Prostate gland (tissue), 2 donors: ENCODE measurements at regions not wholly inside any gene's neighbourhood (a gene's known extent, or its start where the extent isn't known, plus 50 kb on each side); places are given as distances from the start of the nearest gene placed in this dataset. TPM values are rescaled to one million over a fixed set of nuclear protein-coding genes. Genes with fewer than 3 reads are reported as not detected.

Experiments used
- DNase-seq: peaks from one replicate; pipeline ENCODE4 v3.0.0-alpha.2; 2019; ENCODE audit warnings: low spot score
- H3K27ac ChIP-seq, 2 donors: fragments of 200-600 bp; sonication (generic); 2 replicates each; pipeline ENCODE4 v1.5.1; 2017 to 2019
- H3K27me3 ChIP-seq: fragments of 200-600 bp; sonication (generic); replicated peaks from 2 replicates; pipeline ENCODE4 v1.5.1; 2019; ENCODE audit not compliant: insufficient read depth
- H3K36me3 ChIP-seq, 2 donors: fragments of 200-600 bp; sonication (generic); 1 replicate in 1 of 2; 2 replicates in 1 of 2; pipeline versions ENCODE4 v1.5.1 to v1.8.1; 2017 to 2019
- H3K4me1 ChIP-seq: fragments of 200-600 bp; sonication (generic); replicated peaks from 2 replicates; pipeline ENCODE4 v1.5.1; 2019
- H3K4me3 ChIP-seq, 2 donors: fragments of 200-600 bp; sonication (generic); 2 replicates each; pipeline ENCODE4 v1.5.1; 2017 to 2019
- H3K9me3 ChIP-seq: fragments of 200-600 bp; sonication (generic); 2 replicates; pipeline ENCODE4 v1.5.1; 2017
- POLR2A ChIP-seq: fragments of 450-650 bp; IDR thresholded peaks from one replicate; pipeline ENCODE4 v1.6.1; 2016; ENCODE audit warnings: antibody characterized with exemption, mild to moderate bottlenecking
- POLR2AphosphoS5 ChIP-seq: sonication (generic); formaldehyde crosslinking; IDR thresholded peaks from one replicate; pipeline ENCODE4 v1.6.1; 2017; ENCODE audit warnings: antibody characterized with exemption
- WGBS: methylation state at CpG from one replicate; pipeline ENCODE4 v1.1.5; 2018; 5-methylcytosine and 5-hydroxymethylcytosine counted together
- intact Hi-C: fragments of 100-400 bp; cut with DNase I; formaldehyde crosslinking; loops from one replicate; pipeline ENCODE4 v1.14.2; 2022
- microRNA counts, 2 donors: library from miRNA; unstranded; fragments of <30 nt; microRNA quantifications; one replicate each; lab custom pipeline; 2016 to 2017
- microRNA-seq: library from miRNA; unstranded; fragments of <30 nt; microRNA quantifications from one replicate; pipeline ENCODE4, GENCODE V29; 2016
- small RNA-seq, 2 donors: library from RNA; depleted of rRNA; stranded (forward); fragments of <200 nt; gene quantifications; one replicate each; pipeline ENCODE3, GENCODE V24; 2016
- TF ChIP-seq, protein P1 (sequence below), 4 experiments: fragments of 200-600 bp in 2 of 4; fragments of 450-650 bp in 2 of 4; sonication (generic) in 2 of 4; IDR thresholded peaks; 1 replicate in 3 of 4; 2 replicates in 1 of 4; pipeline ENCODE4 v1.5.1; 2016 to 2019; ENCODE audit warnings: antibody characterized with exemption in 4 of 4, mild to moderate bottlenecking in 2 of 4, moderate library complexity in 2 of 4

DNA sequence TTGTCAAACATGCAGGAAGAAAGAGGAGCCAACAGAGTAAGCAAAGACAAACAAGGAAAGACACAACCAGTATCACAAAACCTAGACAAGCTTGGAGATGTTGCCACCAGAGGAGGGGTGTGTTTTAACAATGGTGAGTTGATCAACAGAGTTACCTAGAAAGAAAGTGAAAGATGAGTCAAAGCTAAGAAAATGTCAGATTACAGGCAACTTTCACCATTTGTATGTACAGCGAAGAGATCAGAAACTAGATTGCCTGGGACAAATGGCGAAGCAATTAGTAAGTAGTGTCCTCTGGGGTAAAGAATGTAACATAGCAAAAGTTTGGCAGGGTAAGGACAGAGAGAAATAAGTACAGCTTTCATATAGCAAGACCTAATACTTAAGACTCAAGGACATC, 51.6 kb upstream of the POU3F2 start:
- no peak for TF ChIP-seq POLR2AphosphoS5
- TF ChIP-seq, protein P1, sequence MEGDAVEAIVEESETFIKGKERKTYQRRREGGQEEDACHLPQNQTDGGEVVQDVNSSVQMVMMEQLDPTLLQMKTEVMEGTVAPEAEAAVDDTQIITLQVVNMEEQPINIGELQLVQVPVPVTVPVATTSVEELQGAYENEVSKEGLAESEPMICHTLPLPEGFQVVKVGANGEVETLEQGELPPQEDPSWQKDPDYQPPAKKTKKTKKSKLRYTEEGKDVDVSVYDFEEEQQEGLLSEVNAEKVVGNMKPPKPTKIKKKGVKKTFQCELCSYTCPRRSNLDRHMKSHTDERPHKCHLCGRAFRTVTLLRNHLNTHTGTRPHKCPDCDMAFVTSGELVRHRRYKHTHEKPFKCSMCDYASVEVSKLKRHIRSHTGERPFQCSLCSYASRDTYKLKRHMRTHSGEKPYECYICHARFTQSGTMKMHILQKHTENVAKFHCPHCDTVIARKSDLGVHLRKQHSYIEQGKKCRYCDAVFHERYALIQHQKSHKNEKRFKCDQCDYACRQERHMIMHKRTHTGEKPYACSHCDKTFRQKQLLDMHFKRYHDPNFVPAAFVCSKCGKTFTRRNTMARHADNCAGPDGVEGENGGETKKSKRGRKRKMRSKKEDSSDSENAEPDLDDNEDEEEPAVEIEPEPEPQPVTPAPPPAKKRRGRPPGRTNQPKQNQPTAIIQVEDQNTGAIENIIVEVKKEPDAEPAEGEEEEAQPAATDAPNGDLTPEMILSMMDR (IDR thresholded peaks at IDR 0.05): no peak
- no peak for TF ChIP-seq POLR2A
- Histone ChIP-seq H3K4me1 (no peaks in the 10 kb centered on the region), H3K36me3 (no peaks in the 10 kb centered on the region), H3K27ac (no peak overlapping the region), H3K9me3 (no peaks in the 10 kb centered on the region), H3K27me3 (peaks cover 1% of the 10 kb centered on the region), H3K4me3 (no peak overlapping the region)
- intact Hi-C loops: no loop called here
- DNase-seq: no peak
- 26% methylated on average over 2 of the region's 2 CpGs for WGBS

DNA sequence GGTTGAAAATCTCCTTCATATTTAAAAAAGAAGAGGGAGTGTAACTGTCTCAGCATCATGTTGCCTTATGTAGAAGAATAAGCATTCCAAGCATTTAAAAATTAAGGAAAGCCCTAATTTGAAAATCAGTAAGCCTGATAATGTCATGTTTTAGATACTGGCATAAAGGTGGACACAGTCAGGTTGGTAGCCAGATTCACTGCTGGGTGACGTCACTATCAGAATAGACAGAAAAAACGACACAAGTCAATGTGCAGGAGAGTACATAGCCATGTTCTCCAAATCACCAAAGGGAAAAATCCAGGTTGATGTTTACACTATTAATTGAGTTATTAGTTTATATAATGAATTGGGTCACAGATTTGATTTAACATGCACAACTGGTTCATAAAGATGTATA, 50.8 kb upstream of the POU3F2 start:
- 82% methylated on average over 2 of the region's 2 CpGs for WGBS
- no peak for DNase-seq
- intact Hi-C loops: no loop called here
- Histone ChIP-seq H3K4me1 (no peaks in the 10 kb centered on the region), H3K9me3 (no peaks in the 10 kb centered on the region), H3K27ac (no peak overlapping the region), H3K36me3 (no peaks in the 10 kb centered on the region), H3K4me3 (no peak overlapping the region), H3K27me3 (peaks cover 4% of the 10 kb centered on the region)
- TF ChIP-seq, protein P1 (IDR thresholded peaks at IDR 0.05): no peak
- TF ChIP-seq POLR2AphosphoS5 (no peak), POLR2A (no peak)

MicroRNAs encoded in the stretch of these regions (microRNA counts, 767-probe panel; counts per million panel counts)
- microRNA hsa-miR-2113 (lab: Ali Mortazavi, UCI): 0 to 431 counts per million in 2 donors

Small RNA genes in the stretch of these regions (microRNA-seq; reads per million reads assigned to microRNA genes)
- gene MIR2113: not detected

Small RNA genes in the stretch of these regions (small RNA-seq; reads per million reads assigned to genes)
- gene AL589826.1: 0 reads per million in 2 donors
- gene MIR2113: 0 reads per million in 2 donors
